DMS79 (cell line): ENCODE measurements at regions not wholly inside any gene's neighbourhood (a gene's known extent, or its start where the extent isn't known, plus 50 kb on each side); places are given as distances from the start of the nearest gene placed in this dataset.

Experiments
- DNase-seq: peaks from one replicate; lab custom pipeline; 2025; lab: John Stamatoyannopoulos, UW

- no peak for DNase-seq
Observed at GRCh38 chr15:62779899-62780298, 262.6 kb upstream of the TPM1 start.

- DNase-seq, result no peak
Observed at GRCh38 chr15:62781081-62781497, 261.5 kb upstream of the TPM1 start.

- peak; percentile 29 for DNase-seq
Observed at GRCh38 chr15:62782071-62782841, 260.3 kb upstream of the TPM1 start.

- DNase-seq, result no peak
Observed at GRCh38 chr15:62782896-62783295, 259.7 kb upstream of the TPM1 start.

GRCh38 chr15:62783303-62783957, 259.1 kb upstream of the TPM1 start:
- no peak for DNase-seq

GRCh38 chr15:62785881-62786828, 256.4 kb upstream of the TPM1 start:
- DNase-seq, result no peak

DNA sequence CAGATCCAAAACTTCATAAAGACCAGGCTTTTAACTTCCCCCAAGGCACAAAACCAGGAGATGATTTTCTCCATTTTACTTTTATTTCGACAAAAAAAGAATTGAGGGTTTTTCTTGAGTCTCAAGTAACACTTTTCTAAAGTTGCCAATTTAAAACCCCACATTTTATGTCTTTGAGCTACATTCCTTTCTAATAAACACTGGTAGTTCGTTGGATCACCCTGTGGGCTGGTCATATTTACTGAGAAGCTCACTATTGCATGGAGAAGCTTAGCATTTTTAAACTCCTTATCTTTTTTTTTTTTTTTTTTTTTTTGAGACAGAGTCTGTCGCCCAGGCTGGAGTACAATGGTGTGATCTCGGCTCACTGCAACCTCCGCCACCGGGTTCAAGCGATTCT, 255.1 kb upstream of the TPM1 start:
- no peak for DNase-seq

GRCh38 chr15:62788224-62788623, 254.3 kb upstream of the TPM1 start:
- no peak for DNase-seq

GRCh38 chr15:62790546-62790945, 252.0 kb upstream of the TPM1 start:
- DNase-seq, result no peak

GRCh38 chr15:62791694-62792093, 250.9 kb upstream of the TPM1 start:
- no peak for DNase-seq

DNA sequence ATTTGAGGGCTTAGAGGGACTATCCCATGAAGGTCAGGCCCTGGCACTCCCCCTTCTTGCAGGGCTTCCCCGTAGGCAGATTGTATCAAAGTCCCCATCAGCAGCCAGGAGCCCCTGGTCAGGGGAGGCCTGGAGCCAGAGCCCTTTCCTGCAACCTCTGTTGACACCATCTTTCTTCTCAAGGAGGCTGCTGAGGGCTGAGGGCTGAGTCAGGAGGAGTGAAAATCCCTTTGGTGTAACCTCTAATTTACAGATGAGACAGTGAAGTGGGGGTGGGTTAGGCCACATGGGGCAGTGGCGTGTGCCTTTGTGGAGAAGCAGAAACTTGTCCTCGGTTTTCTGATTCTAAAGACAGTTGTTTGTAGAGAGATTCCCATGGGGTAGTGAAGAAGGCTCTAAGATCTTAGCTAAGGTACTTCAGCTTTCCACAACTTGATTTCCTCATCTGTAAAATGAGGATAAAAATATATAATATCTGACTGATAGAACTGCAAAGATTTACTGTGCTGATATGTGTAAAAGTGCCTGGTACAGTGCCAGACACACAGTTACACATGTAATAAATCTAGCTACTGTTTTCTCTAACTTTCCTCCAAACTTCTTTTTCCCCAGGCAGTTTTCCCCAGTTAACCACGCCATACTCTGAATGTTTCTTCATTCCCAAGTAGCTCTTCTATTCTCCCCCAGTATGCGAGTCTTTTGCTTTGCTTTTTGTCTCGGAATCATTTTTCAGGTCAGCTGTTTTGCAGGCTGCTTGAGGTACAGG, 249.4 kb upstream of the TPM1 start:
- DNase-seq, result no peak

GRCh38 chr15:62793752-62794144, 248.8 kb upstream of the TPM1 start:
- DNase-seq, result no peak

DNA sequence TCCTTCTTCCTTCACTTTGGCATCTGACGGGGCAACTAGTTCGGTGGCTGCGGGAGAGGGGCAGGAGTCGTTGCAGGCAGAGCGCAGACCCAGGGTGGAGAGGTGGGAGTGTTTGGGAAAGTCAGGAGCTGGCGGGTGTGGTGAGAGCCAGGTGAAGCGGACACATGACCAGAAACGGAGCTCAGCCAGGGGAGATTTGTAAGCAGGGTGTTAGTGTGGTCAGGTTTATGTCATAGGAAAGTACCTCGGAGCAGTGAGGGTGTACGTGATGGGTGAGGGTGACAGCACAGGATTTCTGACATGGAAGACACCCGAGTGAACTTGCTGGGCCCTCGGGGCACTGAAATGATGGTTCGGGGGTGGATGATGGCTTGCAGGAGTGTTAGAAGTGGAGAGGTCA, 247.4 kb upstream of the TPM1 start:
- DNase-seq, result no peak

- DNase-seq, result no peak
Observed at GRCh38 chr15:62795700-62796695, 246.5 kb upstream of the TPM1 start.

- DNase-seq, result no peak
Observed at GRCh38 chr15:62797171-62797570, 245.4 kb upstream of the TPM1 start.

GRCh38 chr15:62798536-62798935, 244.0 kb upstream of the TPM1 start:
- DNase-seq, result no peak

GRCh38 chr15:62799037-62799436, 243.5 kb upstream of the TPM1 start:
- peak; percentile 27 for DNase-seq

- DNase-seq, result no peak
Observed at GRCh38 chr15:62799919-62800318, 242.6 kb upstream of the TPM1 start.

DNA sequence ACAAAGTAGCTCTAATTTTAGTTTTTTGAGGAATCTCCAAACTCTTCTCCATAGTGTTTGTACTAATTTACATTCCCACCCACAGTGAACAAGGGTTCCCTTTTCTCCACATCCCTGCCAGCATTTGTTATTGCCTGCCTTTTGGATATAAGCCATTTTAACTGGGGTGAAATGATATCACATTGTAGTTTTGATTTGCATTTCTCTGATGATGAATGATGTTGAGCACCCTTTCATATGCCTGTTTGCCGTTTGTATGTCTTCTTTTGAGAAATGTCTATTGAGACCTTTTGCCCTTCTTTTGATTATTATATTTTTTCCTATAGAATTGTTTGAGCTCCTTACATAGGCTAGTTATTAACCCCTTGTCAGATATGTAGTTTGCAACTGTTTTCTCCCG, 239.9 kb upstream of the TPM1 start:
- DNase-seq, result no peak

DNA sequence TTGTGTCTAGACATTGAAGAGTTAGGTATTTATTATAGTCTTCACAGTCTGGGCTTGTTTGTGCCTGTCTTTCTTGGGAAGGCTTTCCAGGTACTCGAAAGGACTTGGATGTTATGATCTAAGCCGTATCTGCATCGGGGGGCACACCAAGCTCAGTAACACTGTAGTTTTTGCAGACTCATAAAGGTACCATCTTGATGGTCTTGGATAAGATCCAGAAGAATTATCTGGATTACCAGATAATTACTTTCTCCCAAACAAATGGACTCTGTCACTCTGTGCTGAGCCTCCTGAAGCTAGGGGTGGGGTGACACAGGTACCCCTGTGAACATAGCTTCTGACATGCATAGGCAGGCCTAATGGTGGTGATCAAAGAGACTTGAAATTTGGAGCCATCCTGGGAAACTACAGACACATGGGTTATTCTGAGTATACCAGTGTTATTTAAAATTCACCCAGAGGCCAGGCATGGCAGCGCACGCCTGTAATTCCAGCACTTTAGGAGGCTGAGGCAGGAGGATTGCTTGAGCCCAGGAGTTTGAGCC, 238.6 kb upstream of the TPM1 start:
- DNase-seq, result no peak
